Activated CD4-positive, CD25-positive, alpha-beta regulatory T cell (primary cell): ENCODE measurements at regions not wholly inside any gene's neighbourhood (a gene's known extent, or its start where the extent isn't known, plus 50 kb on each side); places are given as distances from the start of the nearest gene placed in this dataset.
A peak's percentile ranks its signal among the peaks of the same experiment; 100 is the strongest.
"Not testable (repeated sequence)": the region's sequence is repeated elsewhere in the genome, so short reads cannot be mapped to it uniquely, and the experiment has no call there.

Experiments
- DNase-seq, 4 experiments: peaks; one replicate each; lab custom pipeline; 2025; lab: John Stamatoyannopoulos, UW

DNA sequence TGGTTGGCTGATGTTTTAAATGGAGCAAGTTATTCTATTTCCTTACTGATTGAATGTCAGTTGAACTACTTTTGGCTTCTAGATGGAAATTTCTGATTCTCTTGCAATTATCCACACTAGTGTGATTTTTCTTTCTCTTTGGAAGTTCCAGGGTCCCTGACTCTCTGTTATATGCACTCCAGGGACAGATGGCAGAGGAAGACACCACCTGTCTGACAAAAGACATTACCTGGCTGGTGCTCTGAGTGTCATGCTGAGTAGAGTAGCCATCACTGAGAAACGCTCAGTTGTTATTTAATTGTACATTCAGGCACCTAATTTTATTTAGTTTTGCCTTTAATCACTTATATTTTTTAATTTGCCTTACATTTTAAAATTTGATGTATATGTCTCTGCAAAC is 105.4 kb upstream of the TLL1 start:
- no peak for DNase-seq

DNA sequence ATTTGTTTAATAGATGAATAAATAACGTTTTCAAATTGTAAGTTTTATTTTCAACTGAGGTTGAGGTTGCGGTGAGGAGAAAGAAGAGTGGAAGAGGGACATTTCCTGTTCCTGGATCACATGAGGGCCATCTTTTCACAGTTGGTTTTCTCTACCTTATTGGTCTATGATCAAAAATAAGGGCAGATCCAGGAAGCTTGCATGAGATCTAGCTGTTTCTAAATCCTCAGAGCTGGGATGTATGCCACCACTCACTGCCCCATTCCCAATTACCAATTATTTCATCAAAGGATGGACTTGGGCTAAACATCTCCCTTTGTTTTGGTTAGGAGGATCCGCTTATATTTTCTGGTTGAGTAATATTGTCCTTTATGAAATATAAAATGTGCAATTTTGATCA is 104.8 kb upstream of the TLL1 start:
- no peak for DNase-seq

DNA sequence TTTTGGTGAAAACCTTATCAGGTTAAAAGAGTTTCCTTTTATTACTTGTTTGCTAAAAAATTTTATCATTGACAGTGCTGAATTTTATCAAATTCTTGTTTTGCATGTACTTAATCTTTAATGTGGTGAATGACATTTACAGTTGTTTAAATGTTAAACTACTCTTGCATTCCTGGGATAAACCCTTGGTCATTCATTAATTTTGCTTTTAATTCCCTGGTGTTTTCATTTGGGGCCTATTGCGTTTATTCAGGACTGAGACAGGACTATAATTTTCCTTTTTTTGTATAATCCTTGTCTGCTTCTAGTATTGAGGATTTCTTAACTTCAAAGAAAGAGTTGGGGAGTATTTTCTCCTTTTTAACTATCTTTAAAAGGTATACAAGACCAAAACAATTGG is 98.7 kb upstream of the TLL1 start:
- DNase-seq: no peak

DNA sequence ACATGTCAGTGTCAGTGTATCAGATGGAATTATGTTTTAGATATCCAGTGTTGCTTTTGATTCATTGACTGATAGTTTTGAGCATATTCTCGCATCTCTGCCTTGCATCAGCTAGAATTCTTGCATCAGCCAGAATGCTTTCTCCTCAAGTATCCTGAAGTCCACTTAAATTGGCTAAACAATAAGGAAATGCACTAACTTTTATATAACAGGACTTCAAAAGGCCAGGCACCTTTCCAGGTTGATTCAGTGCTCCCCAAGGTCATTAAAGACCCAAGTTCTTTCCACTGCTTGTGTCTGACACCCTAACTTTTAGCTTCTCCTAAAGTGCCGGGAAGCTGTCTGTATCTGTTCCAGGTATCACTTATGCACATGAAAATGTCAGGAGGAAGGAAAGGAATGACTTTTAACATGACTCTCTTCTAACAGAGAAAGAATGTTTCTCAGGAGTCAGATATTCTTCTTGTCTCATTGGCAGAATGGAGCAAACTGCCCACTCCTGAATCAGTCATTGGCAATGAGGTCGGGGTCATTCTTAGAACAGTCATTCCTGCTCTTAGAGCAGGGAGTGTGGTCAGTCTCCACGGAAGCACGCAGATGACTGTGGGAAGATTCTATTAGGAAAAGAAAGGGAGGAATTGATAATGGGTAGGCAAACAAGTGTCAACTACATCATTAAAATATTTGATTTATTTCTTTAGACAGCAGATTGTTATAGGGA is 92.9 kb upstream of the TLL1 start:
- no peak for DNase-seq

DNA sequence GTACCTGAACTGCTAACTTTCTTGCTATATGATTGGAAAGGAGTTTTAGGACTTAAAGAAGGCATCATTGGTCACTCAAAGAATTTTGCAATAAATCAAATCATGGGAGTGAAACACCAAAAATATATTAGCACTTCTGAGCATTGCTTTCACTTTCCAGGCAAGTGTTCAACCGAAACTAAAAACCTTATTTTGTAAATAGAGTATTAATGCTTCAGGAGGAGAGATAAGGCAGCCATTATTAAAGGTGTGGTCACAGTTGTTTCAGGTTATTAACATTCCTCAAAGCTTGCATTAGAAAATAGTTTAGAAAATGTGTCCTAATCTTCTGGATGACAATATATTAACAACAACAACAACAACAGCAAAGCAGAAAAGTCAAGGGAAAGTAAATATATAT is 92.3 kb upstream of the TLL1 start:
- no peak for DNase-seq

DNA sequence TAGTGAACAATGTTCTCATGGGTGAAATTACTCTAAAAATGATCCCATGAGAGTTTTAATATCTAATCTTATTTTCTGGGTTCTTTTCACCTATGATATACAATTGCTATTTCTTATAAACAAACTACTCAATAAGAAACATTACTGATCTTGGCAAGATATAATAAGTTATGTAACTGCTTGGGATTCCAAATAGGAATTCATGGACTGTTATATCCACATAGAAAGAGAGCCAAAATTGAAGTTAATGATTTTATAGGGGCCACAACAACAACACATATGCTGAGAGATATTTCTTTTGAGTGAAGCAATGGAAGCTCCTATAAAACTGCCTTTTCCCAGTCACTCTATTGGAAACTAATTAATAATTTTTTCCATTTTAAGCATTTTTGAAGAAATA is 90.4 kb upstream of the TLL1 start:
- DNase-seq: no peak

DNA sequence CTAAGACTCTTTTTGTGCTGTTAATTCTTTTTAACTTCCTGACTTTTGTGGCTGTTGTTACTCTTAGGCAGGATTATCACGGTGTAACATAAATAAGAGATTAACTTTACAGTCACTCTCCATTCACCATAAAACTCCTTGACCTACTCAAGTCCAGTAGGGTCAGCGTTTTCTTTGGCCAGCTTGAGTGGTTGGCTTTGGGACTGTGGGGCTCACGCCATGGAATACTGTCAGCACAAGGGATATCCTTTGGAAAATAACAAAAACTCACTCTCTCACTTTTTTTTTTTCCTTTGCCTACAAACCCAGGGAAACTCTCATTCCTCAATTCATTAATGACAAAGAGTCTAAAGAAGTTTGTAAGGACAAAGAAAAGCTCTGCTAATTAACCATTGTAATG is 89.4 kb upstream of the TLL1 start:
- DNase-seq: no peak

DNA sequence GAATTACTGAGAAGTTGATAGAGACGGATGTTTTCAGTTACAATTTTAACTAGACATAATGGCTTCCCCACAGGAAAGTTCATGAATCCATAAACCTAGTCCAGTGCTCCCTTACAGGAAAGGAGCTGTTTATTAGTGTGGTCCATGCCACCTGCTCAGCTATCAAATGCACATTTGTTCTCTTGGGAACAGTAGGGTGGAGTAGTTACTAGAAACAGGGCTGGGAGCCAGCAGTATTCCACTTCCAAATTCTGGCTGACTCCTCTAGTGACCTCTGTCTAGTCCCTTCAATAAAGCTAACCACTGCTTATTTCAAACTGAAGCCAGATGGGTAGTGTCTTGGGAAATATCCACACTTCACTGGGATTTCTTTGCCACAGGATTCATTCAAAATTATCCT is 88.4 kb upstream of the TLL1 start:
- no peak for DNase-seq

DNA sequence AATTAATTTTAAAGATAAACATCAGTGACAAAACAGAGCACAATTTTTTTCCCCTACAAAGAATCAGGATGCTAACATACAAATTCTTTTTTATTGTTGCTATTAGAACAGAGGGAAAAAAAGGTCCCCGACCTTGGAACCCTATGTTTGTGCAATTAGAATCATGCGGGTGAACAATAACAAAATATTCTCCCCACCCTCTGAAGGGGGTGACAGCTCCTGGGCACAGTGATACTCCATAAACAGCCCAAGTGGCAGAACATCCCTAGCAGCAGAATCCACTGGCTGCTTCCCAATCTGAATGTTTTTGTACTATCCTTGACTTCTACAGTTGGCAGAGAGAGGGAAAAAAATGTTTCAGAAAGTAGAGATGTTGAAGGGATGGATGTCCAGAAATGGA is 87.7 kb upstream of the TLL1 start:
- DNase-seq: no peak

DNA sequence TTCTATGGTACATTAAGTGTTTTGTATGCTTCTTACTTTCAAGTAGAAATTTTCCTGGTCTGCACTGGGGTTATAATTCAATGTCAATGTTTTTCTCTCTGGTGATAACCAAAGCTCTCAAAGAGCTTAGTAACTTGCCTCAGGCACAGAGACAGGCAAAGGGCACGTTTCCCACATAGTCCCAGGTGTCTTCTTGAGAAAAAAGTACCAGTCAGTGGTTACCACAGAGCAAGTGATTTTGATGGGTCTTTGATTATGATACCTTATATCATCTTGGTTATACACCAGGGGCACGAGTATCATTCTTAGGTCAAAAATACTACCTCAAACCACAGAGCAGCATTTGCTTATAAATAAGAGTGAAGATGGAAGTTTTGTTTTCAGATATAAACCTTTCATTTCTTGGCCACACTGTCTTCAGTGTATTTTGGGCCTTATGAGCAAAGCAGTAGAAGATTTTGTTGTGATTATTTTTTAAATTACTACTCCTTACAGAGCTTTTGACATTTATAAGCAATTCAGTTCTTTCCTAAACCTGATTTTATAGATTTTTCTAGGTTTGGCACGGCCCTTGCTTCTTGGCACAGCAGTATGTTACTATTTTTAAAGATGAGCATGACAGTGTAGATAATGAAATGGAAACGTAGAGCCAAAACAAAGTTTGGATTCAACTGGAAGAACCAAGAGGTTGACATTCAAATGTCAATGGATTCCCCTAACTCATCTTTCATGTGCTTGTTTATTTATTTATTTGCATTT is 85.3 kb upstream of the TLL1 start:
- DNase-seq: no peak

DNA sequence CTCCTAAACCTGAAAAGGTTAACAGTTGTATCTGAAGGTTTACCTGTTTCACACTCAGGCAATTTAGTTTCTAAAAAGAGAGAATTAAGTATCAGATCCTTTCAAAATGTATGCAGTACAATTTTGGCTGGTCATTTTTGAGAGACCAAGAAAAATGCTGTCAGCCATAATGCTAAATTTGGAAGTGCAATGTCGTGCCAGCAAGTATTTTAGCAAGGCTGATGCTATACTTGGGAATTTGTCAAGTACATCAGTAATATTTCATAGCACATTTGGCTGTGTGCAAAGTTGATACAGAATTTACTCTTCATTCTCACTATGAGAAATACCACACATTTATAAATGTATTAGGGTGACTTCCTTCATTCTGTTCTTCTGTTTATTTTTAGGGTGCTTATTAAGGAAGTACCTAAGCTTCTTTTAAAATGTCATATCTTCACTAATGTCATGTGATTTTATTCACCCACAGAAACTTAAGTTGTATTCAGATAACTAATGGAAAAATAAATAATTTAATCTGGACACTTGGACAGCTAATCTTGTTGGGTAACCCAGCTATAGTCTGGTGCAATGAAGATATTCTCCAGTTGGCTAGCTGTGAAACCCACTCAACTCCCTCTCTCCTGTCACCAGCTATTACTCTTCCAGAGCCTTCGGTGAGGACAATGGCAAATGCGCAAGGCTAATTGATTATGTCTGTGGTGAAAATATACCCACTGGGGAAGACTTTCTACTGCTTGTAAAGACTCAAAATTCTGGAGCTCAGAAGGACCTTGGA is 84.2 kb upstream of the TLL1 start:
- no peak for DNase-seq

DNA sequence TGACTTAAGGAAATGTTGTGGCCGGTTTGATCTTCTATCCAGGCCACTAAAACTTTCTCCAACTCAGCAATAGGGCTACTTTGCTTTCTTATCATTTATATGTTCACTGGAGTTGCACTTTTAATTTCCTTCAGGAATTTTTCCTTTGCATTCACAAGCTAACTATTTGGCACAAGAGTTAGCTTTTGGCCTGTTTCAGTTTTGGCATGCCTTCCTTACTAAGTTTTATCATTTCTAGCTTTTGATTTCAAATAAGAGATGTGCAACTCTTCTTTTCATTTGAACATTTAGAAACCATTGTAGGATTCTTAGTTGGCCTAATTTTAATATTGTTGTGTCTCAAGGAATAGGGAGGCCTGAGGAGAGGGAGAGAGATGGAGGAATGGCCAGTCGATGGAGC is 79.8 kb upstream of the TLL1 start:
- no peak for DNase-seq

DNA sequence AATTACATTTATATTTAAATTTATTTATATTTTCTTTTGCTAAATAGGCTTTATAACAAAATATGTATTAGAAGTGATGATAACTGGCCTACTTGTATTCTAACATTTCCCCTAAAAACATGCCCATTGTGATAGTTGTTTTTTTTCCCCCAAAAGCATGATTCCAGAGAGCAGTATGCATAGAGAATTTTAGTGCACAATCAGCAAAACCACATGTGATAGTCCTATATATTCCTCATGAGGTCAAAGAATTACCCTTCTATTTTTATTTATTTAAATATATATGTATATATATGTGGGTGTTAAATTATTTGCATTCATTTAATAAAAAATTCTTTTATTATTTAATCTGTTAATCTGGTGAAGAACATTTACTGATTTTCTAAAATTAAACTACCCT is 78.2 kb upstream of the TLL1 start:
- DNase-seq: no peak

DNA sequence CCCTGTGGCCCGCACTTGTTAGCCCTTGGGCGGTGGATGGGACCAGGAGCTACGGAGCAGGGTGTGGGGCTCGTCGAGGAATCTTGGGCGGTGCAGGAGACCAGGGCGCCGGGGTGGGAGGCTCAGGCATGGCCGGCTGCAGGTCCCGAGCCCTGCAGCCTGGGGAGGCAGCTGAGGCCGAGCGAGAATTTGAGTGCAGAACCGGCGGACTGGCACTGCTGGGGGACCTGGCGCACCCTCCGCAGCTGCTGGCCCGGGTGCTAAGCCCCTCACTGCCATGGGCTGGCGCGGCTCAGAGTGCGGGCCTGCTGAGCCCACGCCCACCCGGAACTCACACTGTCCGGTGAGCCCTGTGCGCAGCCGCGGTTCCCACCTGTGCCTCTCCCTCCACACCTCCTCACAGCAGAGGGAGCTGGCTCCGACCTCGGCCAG is 73.6 kb upstream of the TLL1 start:
- peak in 1 of 4 experiments; percentile 0 for DNase-seq

DNA sequence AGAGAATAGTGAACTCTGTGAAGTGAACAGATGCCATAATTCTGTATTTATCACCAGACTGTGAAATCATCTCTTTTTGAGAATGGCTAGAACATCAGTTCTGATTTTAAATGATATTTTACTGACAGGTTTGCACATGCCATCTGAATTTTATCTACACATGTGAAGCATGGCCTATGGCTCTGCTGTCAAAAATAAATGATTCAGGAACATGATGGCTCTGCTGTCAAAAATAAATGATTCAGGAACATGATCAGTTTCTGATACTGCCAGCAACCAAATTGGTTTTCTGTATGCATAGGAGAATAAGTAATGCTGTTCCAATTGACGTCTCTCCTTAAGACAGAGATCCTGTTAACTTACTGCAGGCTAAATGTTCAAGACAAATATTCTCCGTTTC is 70.6 kb upstream of the TLL1 start:
- no peak for DNase-seq

DNA sequence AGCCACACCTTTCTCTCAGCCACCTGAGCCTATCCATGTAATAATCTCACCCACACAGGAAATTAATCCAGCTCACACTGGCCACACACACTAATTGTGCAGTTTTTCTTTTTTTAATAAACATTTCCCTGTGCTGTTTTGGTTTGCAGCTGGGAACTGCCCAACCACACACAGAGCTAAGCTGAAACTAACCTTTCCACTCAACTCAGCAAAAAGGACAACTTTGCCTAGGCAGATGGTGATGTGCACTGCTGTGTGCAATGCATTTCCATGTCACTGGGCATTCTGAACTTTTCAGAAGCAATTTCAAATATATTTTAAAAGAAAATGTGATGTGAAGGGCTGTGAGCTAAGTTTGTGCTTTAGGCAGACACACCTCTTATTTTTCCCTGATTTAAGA is 70.0 kb upstream of the TLL1 start:
- no peak for DNase-seq

DNA sequence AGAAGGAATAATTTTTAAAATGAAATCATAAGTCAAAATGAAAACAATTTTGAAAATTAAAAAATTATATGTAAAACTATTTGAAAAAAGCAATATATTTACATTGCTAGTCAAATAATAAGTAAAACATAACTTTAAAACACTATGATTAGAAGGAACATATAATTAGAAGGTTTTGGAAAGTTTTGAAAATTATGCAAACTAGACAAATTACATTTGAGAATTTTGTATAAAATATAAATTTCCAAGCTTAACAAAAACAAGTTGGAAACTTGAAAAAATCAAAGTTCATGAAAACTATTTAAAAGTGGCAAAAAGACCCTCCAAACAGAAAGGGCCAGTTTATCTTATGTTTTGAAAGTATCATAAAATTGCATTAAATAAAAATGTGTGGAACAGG is 67.6 kb upstream of the TLL1 start:
- no peak for DNase-seq

DNA sequence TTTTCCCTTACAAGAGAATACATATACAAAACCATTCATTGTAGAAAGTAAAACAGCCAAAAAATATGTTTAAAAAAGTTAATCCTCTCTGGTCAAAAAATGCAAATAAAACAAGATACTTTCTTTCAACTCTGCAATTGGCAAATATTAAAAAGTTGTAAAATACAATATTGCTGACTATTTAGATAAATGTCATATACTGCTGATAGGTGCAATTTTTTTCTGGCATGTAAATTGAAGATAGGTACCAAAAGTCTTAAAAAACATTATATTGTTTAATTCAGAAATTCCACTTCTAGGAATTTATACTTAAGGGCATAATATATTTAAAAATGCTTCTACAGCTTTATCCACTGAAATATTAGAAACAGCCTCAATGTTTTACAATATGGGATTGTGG is 66.4 kb upstream of the TLL1 start:
- no peak for DNase-seq

DNA sequence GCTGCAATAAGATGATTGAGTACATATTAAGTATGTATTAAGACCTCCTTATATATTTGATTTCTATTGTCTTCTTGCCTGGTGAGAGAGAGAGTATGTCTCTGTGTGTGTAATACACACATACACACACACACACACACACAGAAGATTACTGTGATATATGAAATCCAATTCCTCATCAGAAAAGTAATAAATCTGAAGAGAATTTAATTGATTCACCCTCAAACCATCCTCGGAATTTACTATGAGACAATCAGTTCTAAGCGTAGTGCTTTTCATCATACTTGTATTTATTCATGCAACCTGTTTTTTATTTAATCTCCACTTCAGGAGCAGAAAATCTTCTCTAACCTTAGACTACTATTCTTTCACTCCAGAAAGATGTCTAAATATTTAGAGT is 62.3 kb upstream of the TLL1 start:
- DNase-seq: no peak

DNA sequence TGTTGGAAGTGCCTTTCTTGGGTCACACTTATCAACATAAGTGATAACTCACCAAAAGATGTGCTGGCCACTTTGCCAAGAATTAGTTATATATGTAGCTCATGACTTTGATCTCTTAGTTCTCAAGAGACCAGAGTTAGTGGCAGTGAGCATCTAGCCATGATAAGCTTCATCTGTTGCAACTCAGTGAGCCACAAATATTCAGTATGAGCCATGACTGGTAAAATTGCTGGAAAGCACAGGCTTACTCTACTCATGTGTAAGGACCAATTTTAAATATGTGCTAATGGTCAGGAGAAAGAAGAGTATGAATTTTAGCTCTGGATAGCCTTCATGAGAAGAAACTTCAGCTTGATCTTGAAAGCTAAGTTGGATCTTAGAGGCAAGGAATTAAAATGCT is 59.4 kb upstream of the TLL1 start:
- DNase-seq: no peak

DNA sequence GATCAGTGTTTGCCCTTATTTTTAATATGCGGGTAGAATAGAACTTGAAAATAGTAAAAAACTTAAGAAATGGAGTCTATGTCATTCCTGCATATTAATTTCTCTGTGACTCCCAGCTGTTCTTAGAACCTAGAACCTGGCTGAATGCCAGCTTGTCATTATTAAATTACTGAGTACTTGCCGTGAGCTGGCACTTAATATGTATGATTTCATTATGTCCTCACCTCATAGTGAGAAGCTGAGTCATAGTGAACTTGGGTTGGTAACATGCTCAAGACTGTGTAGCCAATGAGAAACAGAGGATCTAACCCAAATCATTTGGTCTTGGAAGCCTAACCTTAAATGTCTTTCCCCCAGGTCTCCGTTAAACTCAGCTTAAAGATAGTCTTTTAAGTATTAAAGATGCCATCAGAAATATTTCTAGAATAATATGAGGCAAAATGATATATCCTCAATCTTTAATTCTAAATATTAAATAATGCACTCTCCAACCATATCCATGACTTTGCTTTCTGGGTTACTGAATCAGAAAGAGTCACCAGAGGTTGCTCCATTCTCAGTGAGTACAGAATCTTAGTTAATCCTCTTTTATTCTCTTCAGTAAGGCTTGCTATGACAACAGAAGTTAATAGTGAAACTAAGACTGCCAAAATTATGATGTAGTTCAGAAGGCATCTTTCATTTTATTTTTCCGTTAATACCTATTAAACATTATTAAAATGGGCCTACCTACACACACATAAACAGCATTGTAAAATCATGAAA is 58.6 kb upstream of the TLL1 start:
- no peak for DNase-seq

DNA sequence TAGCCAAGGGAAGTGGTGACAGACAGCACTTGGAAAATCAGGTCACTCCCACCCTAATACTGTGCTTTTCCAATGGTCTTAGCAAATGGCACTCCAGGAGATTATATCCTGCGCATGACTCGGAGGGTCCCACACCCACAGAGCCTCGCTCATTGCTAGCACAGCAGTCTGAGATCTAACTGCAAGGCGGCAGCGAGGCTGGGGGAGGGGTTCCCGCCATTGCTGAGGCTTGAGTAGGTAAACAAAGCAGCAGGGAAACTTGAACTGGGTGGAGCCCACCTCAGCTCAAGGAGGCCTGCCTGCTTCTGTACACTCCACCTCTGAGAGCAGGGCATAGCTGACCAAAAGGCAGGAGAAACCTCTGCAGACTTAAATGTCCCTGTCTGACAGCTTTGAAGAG is 53.9 kb upstream of the TLL1 start:
- DNase-seq: not testable (repeated sequence)
